ENCODE measurements at regions not wholly inside any gene's neighbourhood (a gene's known extent, or its start where the extent isn't known, plus 50 kb on each side); places are given as distances from the start of the nearest gene placed in this dataset.

DNA sequence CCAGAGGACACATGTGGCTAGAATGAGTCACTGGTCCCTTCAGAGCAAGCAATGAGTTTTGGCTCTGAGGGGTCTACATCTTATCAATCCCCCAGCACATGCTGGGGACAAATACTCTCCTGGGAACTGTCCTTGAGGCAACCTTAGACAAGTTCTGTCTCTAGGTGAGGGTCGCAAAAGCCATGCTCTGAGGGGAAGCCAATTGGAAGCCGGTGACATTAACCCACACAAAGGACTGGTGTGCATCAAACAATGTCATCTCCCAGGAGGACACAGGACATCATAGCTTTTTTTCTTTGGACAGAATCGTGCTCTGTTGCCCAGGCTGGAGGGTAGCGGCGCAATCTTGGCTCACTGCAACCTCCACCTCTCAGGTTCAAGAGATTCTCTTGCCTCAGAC is 111.6 kb upstream of the ZNF722 start:
- TF ChIP-seq CTCF (conservative IDR thresholded peaks at IDR 0.05; ENCODE audit: low read depth, low read length), result no peak
- no peak for TF ChIP-seq POLR2A (IDR thresholded peaks at IDR 0.05; ENCODE audit: low read depth, low read length)
- TF ChIP-seq RCOR1 (IDR thresholded peaks at IDR 0.05; ENCODE audit: insufficient replicate concordance, low read length), result no peak
- TF ChIP-seq FOS (IDR thresholded peaks at IDR 0.05; ENCODE audit: low read depth, low read length), result no peak
- no peak for TF ChIP-seq RAD21 (IDR thresholded peaks at IDR 0.05; ENCODE audit: low read length)
- TF ChIP-seq SMC3 (IDR thresholded peaks at IDR 0.05; ENCODE audit: low read depth, low read length), result no peak
- no peak for TF ChIP-seq BHLHE40 (IDR thresholded peaks at IDR 0.05; ENCODE audit: low read depth, low read length)
- TF ChIP-seq, protein P1, sequence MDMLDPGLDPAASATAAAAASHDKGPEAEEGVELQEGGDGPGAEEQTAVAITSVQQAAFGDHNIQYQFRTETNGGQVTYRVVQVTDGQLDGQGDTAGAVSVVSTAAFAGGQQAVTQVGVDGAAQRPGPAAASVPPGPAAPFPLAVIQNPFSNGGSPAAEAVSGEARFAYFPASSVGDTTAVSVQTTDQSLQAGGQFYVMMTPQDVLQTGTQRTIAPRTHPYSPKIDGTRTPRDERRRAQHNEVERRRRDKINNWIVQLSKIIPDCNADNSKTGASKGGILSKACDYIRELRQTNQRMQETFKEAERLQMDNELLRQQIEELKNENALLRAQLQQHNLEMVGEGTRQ (IDR thresholded peaks at IDR 0.05; ENCODE audit: low read depth, low read length), result no peak
- TF ChIP-seq MAZ (IDR thresholded peaks at IDR 0.05; ENCODE audit: borderline replicate concordance, low read depth, low read length), result no peak
- TF ChIP-seq RFX5 (IDR thresholded peaks at IDR 0.05; ENCODE audit: low read depth, low read length), result no peak
- TF ChIP-seq ELK1 (IDR thresholded peaks at IDR 0.05; ENCODE audit: borderline replicate concordance, low read depth, low read length), result no peak
- no peak for TF ChIP-seq MXI1 (IDR thresholded peaks at IDR 0.05; ENCODE audit: borderline replicate concordance, low read depth, low read length)
- no peak for TF ChIP-seq MAFK (IDR thresholded peaks at IDR 0.05; ENCODE audit: low read depth, low read length)
- TF ChIP-seq CHD1 (IDR thresholded peaks at IDR 0.05; ENCODE audit: low read depth, low read length), result no peak

All from IMR-90 (cell line).